ENCODE measurements at regions not wholly inside any gene's neighbourhood (a gene's known extent, or its start where the extent isn't known, plus 50 kb on each side); places are given as distances from the start of the nearest gene placed in this dataset.

- H4K20me1 ChIP-seq (ENCODE audit: low read length): no peaks in the 10 kb centered on the region
- H3K79me2 ChIP-seq (ENCODE audit: low read length): no peaks in the 10 kb centered on the region
- no peaks in the 10 kb centered on the region for H3K9me2 ChIP-seq (replicated peaks; ENCODE audit: low read length)
- H3K4me3 ChIP-seq (ENCODE audit: low read length): no peak overlapping the region
- H2AFZ ChIP-seq (ENCODE audit: low read length): no peak overlapping the region
- no peak for TF ChIP-seq CTCF (conservative IDR thresholded peaks at IDR 0.05; ENCODE audit: low read depth, low read length)
- TF ChIP-seq EZH2phosphoT487 (IDR thresholded peaks at IDR 0.05; ENCODE audit: borderline replicate concordance, low read length): no peak
- no peak for TF ChIP-seq EZH2 (IDR thresholded peaks at IDR 0.05; ENCODE audit: low read length, unreplicated experiment)
- H3K9me3 ChIP-seq (ENCODE audit: low read length): no peaks in the 10 kb centered on the region
- BruUV-seq (replicated peaks): no TSS peak
- H3K36me3 ChIP-seq (ENCODE audit: low read depth, low read length): no peaks in the 10 kb centered on the region
- no peaks in the 10 kb centered on the region for H3F3A ChIP-seq (ENCODE audit: low read length, unreplicated experiment)
- H3K4me2 ChIP-seq (ENCODE audit: low read length): no peak overlapping the region
- CTCF ChIA-PET: no interaction called here
- no peaks in the 10 kb centered on the region for H3K27me3 ChIP-seq (ENCODE audit: low read length)
- no peaks in the 10 kb centered on the region; the same call in 1 of the 2 replicates for H3K4me1 ChIP-seq (ENCODE audit: insufficient read depth, low read length)
- DNase-seq: no peak
- POLR2A ChIA-PET (ENCODE audit: unreplicated experiment): no interaction called here
- no peak for ATAC-seq
- H3K9ac ChIP-seq (ENCODE audit: low read length): no peak overlapping the region
- no peak overlapping the region for H3K27ac ChIP-seq (ENCODE audit: low read length)
- intact Hi-C loops (cut with micrococcal nuclease): no loop called here
Measured at GRCh38 chr13:44869167-44869566, 120.1 kb downstream of the NUFIP1 start.

- no peak overlapping the region for H2AFZ ChIP-seq (ENCODE audit: low read length)
- BruUV-seq (replicated peaks): no TSS peak
- POLR2A ChIA-PET (ENCODE audit: unreplicated experiment): no interaction called here
- H3K9me3 ChIP-seq (ENCODE audit: low read length): no peaks in the 10 kb centered on the region
- H3F3A ChIP-seq (ENCODE audit: low read length, unreplicated experiment): no peaks in the 10 kb centered on the region
- H3K79me2 ChIP-seq (ENCODE audit: low read length): no peaks in the 10 kb centered on the region
- H3K4me2 ChIP-seq (ENCODE audit: low read length): no peak overlapping the region
- no peak overlapping the region for H3K27ac ChIP-seq (ENCODE audit: low read length)
- H4K20me1 ChIP-seq (ENCODE audit: low read length): no peaks in the 10 kb centered on the region
- CTCF ChIA-PET: no interaction called here
- no peaks in the 10 kb centered on the region for H3K27me3 ChIP-seq (ENCODE audit: low read length)
- intact Hi-C loops (cut with micrococcal nuclease): no loop called here
- no peak for TF ChIP-seq CTCF (conservative IDR thresholded peaks at IDR 0.05; ENCODE audit: low read depth, low read length)
- no peak for TF ChIP-seq EZH2 (IDR thresholded peaks at IDR 0.05; ENCODE audit: low read length, unreplicated experiment)
- TF ChIP-seq EZH2phosphoT487 (IDR thresholded peaks at IDR 0.05; ENCODE audit: borderline replicate concordance, low read length): no peak
- H3K4me1 ChIP-seq (ENCODE audit: insufficient read depth, low read length): no peaks in the 10 kb centered on the region; the same call in 1 of the 2 replicates
- no peak overlapping the region for H3K4me3 ChIP-seq (ENCODE audit: low read length)
- DNase-seq (no peak), ATAC-seq (no peak)
- H3K36me3 ChIP-seq (ENCODE audit: low read depth, low read length): no peaks in the 10 kb centered on the region
- H3K9me2 ChIP-seq (replicated peaks; ENCODE audit: low read length): no peaks in the 10 kb centered on the region
- no peak overlapping the region for H3K9ac ChIP-seq (ENCODE audit: low read length)
Measured at GRCh38 chr13:44868397-44868796, 120.9 kb downstream of the NUFIP1 start.

- Histone ChIP-seq H2AFZ (ENCODE audit: low read length) (no peak overlapping the region), H3K4me3 (ENCODE audit: low read length) (no peak overlapping the region), H3K27me3 (ENCODE audit: low read length) (no peaks in the 10 kb centered on the region), H3K4me1 (ENCODE audit: insufficient read depth, low read length) (no peaks in the 10 kb centered on the region; the same call in 1 of the 2 replicates), H3K79me2 (ENCODE audit: low read length) (no peaks in the 10 kb centered on the region), H3K27ac (ENCODE audit: low read length) (no peak overlapping the region), H3K36me3 (ENCODE audit: low read depth, low read length) (no peaks in the 10 kb centered on the region), H3K9ac (ENCODE audit: low read length) (no peak overlapping the region), H3K4me2 (ENCODE audit: low read length) (no peak overlapping the region), H3F3A (ENCODE audit: low read length, unreplicated experiment) (no peaks in the 10 kb centered on the region), H3K9me3 (ENCODE audit: low read length) (no peaks in the 10 kb centered on the region), H3K9me2 (replicated peaks; ENCODE audit: low read length) (no peaks in the 10 kb centered on the region), H4K20me1 (ENCODE audit: low read length) (no peaks in the 10 kb centered on the region)
- CTCF ChIA-PET: no interaction called here
- intact Hi-C loops (cut with micrococcal nuclease): no loop called here
- no TSS peak for BruUV-seq (replicated peaks)
- TF ChIP-seq EZH2phosphoT487 (IDR thresholded peaks at IDR 0.05; ENCODE audit: borderline replicate concordance, low read length) (no peak), EZH2 (IDR thresholded peaks at IDR 0.05; ENCODE audit: low read length, unreplicated experiment) (no peak), CTCF (conservative IDR thresholded peaks at IDR 0.05; ENCODE audit: low read depth, low read length) (no peak)
- DNase-seq (no peak), ATAC-seq (no peak)
- POLR2A ChIA-PET (ENCODE audit: unreplicated experiment): no interaction called here
Measured at GRCh38 chr13:44867825-44868224, 121.4 kb downstream of the NUFIP1 start.

Data from PC-3 (cell line).